GM13977 (cell line): ENCODE measurements at regions not wholly inside any gene's neighbourhood (a gene's known extent, or its start where the extent isn't known, plus 50 kb on each side); places are given as distances from the start of the nearest gene placed in this dataset.

Source experiments
- DNase-seq: peaks from one replicate; pipeline ENCODE4 v3.0.0; 2012; ENCODE audit warnings: low spot score
- in situ Hi-C: fragments of 300-500 bp; cut with MboI; formaldehyde crosslinking; loops from one replicate; pipeline ENCODE4 v1.12.0; 2022; ENCODE audit warnings: low sequenced_read_pairs, low pct_unique_long_range_greater_than_20kb, mixed read lengths, inconsistent platforms; ENCODE audit not compliant: unreplicated experiment
- TF ChIP-seq, protein P1 (sequence below): IDR thresholded peaks from 2 replicates; pipeline ENCODE4 v1.5.1; 2012; ENCODE audit warnings: mild to moderate bottlenecking, control low read depth; ENCODE audit not compliant: insufficient read depth; ENCODE audit errors: extremely low read depth, missing control alignments

DNA sequence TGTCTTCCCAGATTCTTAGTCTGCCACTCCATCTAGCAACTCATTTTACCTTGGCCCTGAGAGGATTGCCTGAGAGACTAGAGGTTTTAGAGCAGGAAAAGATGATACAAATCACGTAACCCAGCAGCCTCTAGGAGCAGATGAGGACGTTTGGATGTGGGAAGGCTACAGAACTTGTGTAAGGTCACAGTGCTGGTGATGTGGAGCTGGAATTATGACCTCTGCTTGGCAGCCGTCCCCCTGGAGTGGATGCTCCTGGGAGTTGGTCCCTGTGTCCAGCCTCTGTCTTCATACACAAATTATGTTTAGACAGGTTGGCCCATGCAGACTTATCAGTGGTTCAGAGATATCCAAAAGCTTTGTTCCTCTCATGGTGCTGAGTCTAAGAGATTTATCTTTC lies 499.0 kb downstream of the EBF1 start:
- TF ChIP-seq, protein P1, sequence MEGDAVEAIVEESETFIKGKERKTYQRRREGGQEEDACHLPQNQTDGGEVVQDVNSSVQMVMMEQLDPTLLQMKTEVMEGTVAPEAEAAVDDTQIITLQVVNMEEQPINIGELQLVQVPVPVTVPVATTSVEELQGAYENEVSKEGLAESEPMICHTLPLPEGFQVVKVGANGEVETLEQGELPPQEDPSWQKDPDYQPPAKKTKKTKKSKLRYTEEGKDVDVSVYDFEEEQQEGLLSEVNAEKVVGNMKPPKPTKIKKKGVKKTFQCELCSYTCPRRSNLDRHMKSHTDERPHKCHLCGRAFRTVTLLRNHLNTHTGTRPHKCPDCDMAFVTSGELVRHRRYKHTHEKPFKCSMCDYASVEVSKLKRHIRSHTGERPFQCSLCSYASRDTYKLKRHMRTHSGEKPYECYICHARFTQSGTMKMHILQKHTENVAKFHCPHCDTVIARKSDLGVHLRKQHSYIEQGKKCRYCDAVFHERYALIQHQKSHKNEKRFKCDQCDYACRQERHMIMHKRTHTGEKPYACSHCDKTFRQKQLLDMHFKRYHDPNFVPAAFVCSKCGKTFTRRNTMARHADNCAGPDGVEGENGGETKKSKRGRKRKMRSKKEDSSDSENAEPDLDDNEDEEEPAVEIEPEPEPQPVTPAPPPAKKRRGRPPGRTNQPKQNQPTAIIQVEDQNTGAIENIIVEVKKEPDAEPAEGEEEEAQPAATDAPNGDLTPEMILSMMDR = no peak
- DNase-seq = no peak
- in situ Hi-C loops = no loop called here

DNA sequence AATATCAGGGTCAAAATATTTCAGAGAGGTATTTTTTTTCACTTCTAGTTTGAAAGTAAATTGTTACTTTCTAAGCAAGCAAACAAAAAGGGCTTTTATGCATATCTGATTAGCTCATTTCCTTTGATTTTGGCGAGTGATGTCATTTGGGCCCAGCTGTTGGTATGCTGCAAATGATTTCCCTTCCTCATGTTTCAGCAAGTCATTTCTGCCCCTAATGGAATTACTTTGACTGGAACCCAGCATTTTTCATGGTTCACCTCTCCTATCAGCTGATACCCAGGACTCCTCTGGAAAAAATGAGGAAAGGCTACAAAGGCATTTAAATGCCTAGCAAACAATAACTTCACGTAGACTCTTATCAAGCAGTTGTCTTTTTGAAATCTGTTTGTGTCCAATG lies 500.6 kb downstream of the EBF1 start:
- TF ChIP-seq, protein P1 = no peak
- in situ Hi-C loops = no loop called here
- DNase-seq = no peak

DNA sequence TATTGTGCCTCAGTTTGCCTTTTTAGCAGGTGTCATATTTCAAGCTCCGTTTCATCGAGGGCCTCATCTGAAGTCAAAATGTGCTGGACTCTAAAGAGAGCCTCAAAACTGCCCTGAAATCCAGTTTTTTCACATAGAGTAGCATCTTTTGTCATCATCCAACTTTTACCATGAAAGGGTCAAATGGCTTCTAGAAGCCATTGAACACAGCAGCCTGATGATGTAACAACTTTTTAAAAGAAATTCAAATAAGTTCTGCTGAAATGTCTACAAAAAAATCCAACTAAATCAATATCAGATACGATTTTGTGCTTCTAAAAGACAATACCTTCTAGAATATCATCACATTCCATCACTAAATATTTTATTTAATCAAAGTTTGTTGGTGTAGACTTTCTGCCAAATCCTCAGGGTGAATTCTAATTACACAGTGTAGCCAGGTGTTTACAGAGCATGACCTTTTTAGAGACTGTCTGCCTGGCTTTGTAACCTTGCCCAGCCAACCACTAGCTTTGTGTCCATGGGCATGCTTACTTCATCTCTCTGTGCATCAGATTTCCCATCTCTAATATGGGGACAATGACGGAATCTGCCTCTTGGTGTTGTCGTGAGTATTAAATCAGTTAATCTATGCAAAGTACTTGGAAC lies 505.0 kb downstream of the EBF1 start:
- in situ Hi-C loops = no loop called here
- TF ChIP-seq, protein P1 = no peak
- DNase-seq = no peak

DNA sequence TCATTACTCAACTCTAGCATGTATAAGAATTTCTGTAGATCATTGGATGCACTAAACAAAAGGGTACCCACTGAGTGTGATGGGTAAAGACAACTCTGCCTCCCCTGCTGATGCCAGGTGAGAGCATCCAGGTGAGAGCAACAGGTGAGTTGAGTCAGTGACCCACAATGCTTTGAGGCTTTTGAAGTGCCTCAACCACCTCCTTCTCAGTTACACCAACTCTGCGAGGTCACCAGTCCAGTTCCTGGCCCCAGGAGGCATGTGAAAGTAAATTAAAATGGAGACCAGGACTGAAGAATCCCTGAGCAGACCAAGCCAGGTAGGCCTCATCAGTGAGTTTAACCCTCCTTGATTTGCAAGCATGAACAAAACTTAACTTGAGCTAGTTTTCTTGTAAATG lies 505.8 kb downstream of the EBF1 start:
- in situ Hi-C loops = no loop called here
- TF ChIP-seq, protein P1 = no peak
- no peak for DNase-seq

DNA sequence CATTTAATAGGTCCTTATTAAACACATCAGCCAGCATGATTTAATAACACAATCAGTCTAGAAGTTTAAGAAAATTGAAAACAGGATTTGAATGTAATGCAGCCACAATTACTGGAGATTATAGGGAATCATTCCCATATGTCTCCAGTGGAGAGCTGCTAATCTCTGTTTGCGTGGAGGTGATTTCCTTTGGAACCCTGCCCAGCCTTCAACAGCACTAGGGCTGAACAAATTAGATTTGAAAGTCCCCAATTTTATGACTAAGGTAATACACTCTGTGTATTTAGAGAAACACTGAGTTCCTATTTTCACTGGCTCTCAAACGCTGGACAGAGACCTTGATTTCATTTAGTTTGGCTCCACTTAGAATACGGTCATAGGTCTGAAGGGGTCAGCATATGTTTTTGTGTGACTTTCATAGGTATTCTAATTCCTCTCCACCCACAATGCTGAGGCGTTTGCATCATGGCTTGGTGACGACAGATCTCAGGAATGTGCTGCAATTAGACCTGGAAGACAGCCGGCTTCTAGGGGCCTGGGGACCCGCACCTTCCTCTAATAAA lies 508.3 kb downstream of the EBF1 start:
- TF ChIP-seq, protein P1 = no peak
- in situ Hi-C loops = no loop called here
- DNase-seq = no peak

DNA sequence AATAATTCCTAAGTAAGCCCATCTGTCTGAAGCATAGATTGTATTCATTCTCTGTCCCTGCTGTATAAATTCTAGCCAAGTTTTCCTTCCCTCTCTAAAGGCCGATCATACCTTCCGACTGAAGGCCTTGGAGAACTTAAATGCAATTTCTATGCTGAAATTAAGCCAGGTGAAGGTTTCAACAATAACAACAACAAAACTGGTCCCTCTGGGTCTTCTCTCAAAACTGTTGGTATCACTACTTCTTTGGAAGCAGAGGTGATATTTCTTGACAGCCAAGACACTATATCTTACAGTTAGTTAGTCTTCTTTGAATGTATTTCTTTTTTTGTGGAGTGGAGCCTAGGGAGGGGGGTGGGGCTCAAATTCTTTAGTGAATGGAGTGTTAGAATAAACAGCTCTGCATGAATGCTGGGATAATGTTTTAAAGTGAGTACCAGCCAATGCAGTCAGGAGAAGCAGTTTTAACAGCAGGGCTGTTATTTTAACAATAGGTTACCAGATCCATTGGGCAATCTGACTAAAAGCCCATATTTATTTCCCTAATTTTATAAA lies 508.9 kb downstream of the EBF1 start:
- no peak for DNase-seq
- TF ChIP-seq, protein P1 = no peak
- in situ Hi-C loops = no loop called here
